H1 (cell line): ENCODE measurements at regions not wholly inside any gene's neighbourhood (a gene's known extent, or its start where the extent isn't known, plus 50 kb on each side); places are given as distances from the start of the nearest gene placed in this dataset.

ENCODE experiments used
- ASH2L ChIP-seq: fragments of 200-600, 300-600 bp; sonication (generic); IDR thresholded peaks from one replicate; pipeline ENCODE4 v1.7.1; 2017; ENCODE audit warnings: low read length
- CHD7 ChIP-seq: fragments of 300-600 bp; sonication (generic); IDR thresholded peaks from 2 replicates; pipeline ENCODE4 v1.7.1; 2012; ENCODE audit warnings: low read length, moderate library complexity, mild to moderate bottlenecking, inconsistent platforms; ENCODE audit not compliant: insufficient replicate concordance
- KDM4A ChIP-seq: IDR thresholded peaks from one replicate; pipeline ENCODE4 v1.7.1; 2012; ENCODE audit warnings: low read depth, mild to moderate bottlenecking, moderate library complexity, low read length, inconsistent platforms; ENCODE audit not compliant: severe bottlenecking
- SP1 ChIP-seq: IDR thresholded peaks from 2 replicates; pipeline ENCODE4 v1.6.1; 2011; ENCODE audit warnings: low read depth, low read length

DNA sequence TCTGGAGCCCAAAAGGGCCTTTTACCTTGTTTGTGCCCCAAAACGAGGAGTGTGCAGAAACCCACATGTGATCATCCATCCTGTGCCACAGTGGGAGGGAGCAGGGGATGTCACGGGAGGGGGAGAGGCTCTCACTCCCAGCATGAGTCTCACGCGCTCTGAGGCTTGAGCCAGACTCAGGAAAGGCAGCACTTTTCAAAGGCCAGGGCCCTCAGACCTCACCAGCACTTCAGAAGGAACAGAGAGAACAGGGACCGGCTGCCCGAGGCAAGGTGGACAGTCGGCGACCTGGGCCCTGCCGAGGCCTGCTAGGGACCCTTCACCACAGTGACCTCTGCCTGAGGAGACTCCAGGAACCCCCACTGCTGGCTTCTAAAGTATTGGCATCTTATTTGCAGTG is 71.7 kb upstream of the WASF3 start (continued):
- TF ChIP-seq CHD7 (no peak), KDM4A (no peak), SP1 (no peak), ASH2L (no peak)
